ENCODE measurements at regions not wholly inside any gene's neighbourhood (a gene's known extent, or its start where the extent isn't known, plus 50 kb on each side); places are given as distances from the start of the nearest gene placed in this dataset.

DNA sequence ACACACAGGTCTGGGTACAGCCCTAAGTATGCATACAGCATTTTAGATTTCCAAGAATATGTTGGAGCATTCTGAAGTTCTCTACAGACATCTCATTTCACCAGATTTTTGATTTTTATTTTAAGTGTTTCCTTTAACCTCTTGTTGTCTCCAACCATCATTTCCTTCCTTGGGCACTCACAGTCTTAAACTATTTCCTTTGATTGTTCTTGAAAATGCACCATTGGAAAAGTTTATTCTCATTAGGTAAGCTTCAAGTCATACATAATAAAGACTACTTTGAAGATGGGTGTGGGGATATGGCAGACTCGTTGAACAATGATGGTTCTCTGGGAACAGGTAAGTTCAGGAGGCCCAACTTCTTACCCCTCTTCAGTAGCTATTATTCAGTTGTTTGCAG is 1174.6 kb downstream of the CDH12 start:
- TF ChIP-seq, protein P1, sequence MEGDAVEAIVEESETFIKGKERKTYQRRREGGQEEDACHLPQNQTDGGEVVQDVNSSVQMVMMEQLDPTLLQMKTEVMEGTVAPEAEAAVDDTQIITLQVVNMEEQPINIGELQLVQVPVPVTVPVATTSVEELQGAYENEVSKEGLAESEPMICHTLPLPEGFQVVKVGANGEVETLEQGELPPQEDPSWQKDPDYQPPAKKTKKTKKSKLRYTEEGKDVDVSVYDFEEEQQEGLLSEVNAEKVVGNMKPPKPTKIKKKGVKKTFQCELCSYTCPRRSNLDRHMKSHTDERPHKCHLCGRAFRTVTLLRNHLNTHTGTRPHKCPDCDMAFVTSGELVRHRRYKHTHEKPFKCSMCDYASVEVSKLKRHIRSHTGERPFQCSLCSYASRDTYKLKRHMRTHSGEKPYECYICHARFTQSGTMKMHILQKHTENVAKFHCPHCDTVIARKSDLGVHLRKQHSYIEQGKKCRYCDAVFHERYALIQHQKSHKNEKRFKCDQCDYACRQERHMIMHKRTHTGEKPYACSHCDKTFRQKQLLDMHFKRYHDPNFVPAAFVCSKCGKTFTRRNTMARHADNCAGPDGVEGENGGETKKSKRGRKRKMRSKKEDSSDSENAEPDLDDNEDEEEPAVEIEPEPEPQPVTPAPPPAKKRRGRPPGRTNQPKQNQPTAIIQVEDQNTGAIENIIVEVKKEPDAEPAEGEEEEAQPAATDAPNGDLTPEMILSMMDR (conservative IDR thresholded peaks at IDR 0.05): no peak
- TF ChIP-seq ZFX (IDR thresholded peaks at IDR 0.05): no peak
